Activated T-helper 1 cell treated with Interleukin-2 at 50 U/mL for 16 hours (primary cell): ENCODE measurements at regions not wholly inside any gene's neighbourhood (a gene's known extent, or its start where the extent isn't known, plus 50 kb on each side); places are given as distances from the start of the nearest gene placed in this dataset.
"Not testable (repeated sequence)": the region's sequence is repeated elsewhere in the genome, so short reads cannot be mapped to it uniquely, and the experiment has no call there.

Experiments
- DNase-seq: peaks from one replicate; pipeline ENCODE4 v3.0.0-alpha.2; 2020; ENCODE audit warnings: low read depth

DNA sequence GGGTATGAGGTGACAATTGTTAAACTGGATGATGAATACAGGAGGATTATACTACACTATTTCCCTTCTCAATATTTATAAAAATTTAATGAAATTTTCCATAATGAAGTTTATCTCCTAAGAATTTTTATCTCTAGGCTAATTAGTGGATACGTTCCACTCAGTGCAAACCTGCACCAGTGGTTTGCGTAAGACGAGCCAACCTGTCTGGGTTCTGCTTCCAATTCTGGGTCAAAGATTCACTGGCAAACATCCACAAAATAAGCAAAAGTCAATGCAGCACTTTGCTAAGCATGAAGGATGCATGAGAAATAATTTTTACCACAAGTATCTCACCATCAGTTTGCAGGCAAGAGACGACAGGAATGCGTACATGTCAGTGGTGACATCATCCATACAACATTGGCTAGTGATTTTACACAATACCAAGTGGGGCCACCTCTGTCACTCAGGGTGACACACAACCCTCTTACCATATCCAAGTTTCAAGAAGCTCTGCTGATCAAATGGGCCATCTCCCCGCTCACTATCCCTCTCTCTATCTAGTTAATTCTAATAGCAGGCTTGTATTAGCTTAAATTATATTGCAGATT, 51.7 kb downstream of the FAM50B start:
- DNase-seq: no peak

DNA sequence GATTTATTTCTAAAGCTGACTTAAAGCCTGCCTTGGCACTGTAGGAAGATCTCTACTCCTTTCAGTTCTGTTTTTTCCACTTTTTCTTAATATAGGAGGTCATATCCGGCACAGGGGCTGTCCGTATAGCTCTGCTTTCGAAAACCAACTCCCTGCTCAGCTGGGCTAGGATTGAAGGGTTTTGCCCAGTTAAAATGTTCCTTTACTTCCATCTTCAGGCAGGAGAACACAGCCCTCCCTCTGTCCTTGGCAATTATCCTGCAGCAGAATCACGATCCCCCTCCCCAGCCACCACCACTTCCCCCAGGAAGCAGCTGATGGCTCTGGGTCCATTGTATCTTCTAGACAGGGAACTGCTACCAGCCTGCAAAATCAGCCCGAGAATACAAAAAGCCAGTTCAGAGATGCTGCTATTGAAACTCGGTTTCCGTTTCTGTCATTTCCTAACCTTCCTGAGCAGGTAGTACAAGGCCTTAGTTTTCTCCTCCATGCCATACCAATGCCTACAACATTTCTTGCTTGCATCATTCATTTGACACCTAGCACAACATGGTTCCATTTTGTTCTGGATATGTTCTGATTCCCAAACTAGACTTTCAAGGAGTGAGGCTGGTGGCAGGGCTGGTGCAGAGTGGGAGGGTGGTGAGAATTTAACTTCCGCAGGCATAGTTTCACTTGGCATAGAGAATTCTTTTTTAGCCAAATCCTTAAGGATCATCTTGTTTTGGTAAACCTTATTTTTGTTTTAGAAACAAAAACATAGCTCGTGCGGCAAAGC, 53.9 kb downstream of the FAM50B start:
- DNase-seq: no peak

DNA sequence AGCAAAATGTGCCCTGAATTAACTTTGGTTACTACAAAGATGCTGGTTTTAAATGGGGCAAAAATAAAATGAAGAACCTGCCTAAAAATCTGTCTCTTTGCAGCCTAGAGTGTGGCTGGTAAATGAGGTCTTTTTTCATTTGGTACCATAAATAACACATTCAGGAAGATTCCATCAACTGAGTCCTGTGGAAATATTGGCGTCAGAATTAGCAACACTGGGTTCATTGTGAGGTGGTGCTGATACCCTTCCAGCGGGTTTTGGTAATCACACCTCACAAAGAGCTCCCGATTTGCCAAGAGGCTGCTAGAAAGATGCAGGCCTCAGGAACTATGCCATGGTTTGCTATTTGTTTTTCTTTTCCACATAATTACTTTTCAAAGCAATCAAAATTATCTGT, 55.3 kb downstream of the FAM50B start:
- no peak for DNase-seq

DNA sequence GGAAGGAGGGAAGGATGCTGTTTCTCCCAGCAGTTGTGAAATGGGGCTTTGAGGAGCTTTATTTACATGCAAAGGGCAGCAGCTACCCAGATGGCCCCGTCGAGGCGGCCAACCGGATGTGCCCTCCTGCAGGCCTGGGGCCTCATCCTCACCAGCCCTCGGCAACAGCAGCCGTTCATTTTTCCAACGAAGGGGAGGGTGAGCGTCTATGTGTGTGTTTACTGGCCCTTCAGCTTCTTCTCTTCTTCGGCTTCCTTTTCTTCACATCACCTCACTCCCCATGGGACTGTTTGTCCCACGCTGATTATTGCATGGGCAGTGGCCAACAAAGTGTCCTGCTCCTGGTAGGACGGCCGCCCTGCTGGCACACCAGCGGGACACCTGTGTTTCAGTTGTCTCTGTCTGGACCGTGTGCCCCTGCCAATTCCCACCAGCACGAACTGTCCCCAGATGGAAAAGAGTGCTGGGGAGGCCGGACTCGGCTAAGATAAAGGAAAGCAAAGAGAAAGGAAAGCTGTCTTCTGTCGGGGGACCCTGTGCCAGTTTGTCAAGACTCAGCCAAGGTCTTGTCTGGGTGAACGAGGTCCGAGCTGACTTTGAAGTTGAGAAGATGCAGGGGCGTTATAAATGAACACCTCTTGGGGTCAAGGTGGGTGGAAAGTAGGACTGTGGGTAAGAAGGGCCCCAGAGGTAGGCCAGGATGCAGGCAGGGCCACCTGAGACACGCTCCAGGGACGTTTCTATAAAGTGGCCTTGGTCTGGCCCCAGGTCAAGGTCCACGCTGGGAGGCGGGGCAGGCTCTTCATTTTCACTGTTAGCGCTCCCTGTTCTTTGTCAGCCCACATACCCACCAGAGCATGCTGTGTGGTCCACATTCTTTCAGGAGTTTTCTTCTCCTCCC, 57.0 kb downstream of the FAM50B start:
- DNase-seq: no peak

DNA sequence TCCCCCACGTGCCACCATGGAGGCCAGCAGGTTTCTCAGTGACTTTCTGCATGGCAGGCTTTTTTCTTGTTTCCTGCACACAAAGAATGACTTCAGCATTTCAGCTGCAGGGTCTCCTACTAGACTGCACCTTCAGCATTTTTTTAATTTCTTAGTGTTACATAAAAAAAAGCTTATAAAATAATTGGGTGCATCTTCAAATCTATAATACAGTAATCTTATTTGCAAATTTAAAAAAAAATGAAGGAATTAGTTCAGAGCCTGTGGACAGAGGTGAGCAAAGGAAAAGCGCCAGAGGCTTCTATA, 57.6 kb downstream of the FAM50B start:
- no peak for DNase-seq

- no peak for DNase-seq
Measured at GRCh38 chr6:3908223-3908622, 59.0 kb downstream of the FAM50B start.

DNA sequence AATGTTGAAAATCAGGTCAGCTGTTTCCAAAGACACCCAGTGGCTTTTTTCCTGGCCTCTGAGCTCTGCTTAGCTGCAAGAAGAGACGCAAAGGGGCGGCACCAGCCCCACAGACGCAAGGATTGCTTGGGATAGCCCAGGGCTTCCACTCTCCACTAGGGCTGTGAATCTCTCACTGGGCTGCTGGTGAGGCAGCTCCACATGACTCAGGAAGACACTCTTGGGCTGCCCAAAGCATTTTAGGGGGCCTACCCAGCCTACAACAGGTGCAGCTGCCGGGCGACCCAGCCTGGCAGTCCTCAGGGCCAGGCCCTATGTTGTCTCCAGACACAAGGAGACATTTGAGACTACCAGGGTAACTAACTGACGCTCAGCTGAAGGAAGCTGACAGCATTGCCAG, 59.8 kb downstream of the FAM50B start:
- no peak for DNase-seq

DNA sequence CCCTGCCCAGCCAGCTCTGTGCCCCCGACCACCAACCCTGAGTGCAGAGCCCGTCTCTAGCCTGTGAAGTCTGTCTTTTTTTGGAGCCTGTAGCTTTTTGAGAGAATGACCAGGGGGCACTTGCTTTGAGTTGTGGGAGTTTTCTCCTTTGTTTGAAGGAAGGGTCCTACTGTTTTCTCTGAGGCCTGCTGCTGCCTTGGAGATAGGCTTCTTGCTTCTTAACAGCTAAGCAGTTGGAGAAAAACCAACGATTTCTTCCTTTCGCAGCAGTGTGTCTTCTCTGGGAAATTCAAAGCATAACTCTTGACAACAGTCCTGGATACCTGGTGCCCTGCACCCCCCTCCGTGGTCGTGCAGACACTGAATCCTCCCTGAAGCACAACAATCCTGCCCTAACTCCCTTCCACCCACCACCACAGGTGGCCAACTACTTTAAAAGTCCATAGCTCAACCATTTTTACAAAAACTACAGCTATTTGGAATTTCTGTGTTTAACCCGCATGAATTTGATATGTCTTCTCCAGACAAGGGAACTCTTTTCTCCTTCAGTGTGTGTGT, 61.0 kb downstream of the FAM50B start:
- no peak for DNase-seq

DNA sequence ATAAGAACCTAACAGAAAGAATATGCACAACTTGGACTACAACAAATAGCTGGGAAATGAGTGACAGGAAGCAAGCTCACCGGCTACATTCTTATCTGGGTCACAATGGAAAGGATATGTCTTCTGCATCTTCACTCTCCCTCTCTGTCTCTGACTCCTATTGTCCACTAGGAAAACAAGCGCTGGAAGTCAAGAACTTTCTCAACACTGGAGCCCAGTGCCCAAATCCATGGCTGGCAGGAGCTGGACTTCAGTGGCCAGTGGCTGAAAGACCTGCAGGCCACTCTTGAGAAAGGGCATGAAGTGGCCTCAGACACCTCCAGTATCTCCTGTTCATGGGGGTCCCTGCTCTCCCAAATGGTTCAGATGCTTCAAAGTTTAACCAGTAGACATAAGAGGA, 62.0 kb downstream of the FAM50B start:
- DNase-seq: no peak

DNA sequence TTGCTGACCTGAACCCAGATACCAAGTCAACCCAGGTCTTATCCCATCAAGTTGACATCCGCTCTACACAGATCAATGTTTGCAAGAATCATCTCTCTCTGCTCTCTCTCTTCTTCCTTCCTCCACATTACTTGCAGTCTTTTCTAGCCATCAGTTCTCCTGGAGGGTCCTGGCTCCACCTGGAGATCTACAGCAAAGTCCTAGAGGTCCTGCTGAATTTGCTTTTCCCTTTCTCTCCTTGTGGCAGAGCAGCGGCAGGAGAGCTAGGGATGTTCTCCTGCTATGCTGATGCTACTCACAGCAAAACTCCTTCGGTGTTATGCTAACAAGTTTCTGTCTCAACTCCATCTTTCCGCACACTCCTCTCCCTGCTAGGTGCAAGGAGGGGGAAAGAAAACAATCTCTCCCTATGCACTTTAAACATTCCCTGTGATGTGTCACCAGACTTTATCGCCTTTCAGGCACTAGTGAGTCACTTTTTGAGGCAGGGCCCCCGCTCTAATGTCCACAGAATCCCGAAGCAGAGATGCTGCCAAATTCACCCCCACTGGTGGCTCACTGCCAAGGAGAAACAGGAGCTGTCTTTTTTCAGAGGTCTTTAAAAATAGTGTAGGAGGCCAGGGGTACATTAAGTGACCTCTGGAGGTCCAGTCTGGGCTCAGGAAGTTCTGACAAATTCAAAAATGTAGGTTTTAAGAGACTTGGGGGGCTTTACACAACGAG, 62.6 kb downstream of the FAM50B start:
- no peak for DNase-seq

- DNase-seq: no peak
Measured at GRCh38 chr6:3912361-3913076, 63.3 kb downstream of the FAM50B start.

DNA sequence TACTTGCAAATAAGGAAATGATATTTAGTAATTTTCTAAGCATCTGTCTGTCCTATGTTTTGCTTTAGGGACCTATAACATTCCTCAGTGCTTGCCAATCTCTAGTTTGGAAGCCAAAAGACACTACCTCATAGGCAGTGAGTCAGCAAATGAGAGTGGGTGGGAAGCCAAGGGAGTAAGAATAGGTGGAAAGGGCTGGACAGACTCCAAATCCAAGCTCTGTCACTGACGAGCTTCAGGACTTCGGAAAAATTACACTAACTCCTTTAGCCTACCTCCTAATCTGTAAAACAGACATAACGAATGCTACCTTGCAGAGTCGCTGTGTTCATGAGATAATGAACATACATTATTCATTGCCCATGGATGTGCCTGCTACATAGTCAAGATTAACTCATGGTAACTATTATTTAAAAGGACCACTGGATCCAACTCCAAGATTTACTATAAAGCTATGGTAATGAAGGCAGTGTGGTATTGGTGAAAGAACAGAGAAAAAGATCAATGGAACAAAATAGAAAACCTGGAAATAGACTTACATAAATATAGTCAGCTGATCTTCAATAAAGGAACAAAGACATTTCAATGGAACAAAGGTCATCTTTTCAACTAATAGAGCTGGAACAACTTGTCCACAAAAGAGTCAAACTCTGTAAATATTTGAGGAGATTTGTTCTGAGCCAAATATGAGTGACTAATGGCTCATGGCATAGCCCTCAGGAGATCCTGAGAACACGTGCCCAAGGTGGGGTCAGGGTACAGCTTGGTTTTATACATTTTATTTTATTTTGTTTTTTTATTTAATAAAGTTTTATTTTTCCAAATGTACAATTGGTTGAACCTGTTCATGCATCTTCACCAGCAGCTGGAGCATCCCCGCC, 64.1 kb downstream of the FAM50B start:
- DNase-seq: no peak

DNA sequence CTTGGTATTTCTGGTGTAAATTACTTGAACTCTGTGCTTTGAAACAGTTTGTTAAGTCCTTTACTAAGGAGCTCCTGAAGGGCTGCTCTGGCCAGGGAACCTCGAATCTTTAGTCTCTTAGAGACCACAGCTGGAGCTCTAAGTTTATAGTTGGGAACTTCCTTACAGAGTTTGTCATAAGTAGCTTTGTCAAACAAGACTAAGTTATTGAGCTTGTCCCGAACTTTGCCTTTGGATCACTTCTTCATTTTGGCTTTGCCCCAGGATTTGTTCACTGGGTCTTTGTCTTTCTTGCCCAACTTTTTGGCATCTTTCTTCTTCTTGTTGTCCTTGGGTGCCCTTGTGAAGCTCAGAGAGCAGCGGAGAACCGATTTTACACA, 64.8 kb downstream of the FAM50B start:
- no peak for DNase-seq

DNA sequence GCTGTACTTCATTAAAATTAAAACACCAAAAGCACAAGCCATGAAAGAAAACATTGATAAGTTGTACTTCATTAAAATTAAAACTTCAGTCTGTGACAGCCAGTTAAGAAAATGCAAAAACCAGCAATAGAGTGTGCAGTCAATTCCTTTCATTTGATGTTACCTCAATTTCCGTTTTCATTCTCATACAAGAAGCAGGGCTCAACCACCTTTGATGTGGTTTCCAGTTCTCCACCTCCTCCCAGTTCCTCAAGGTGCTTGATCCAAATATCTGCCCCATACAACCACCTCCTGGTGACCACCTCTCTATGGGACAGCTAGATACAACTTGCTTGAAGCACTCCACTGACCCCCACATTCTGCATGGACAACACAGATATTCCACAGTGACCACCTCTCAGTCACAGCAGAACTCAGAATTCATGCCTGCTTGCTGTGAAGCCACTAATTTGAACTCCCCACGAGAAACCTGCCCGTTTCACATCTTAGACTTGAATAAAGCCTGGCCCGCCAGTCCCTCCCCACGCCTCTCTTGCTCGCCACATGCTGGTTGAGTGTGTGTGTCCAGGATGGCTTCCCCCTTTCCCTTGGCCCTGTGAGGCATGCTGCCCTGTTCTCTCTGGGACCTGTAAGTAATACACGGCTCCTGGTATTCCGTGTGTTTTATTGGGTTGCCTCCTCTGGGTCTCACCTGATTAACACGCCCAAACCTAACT, 66.1 kb downstream of the FAM50B start:
- no peak for DNase-seq

GRCh38 chr6:3916211-3916610, 67.0 kb downstream of the FAM50B start:
- no peak for DNase-seq

GRCh38 chr6:3916749-3917148, 67.6 kb downstream of the FAM50B start:
- DNase-seq: not testable (repeated sequence)

- DNase-seq: no peak
Measured at GRCh38 chr6:3918469-3918868, 69.3 kb downstream of the FAM50B start.

DNA sequence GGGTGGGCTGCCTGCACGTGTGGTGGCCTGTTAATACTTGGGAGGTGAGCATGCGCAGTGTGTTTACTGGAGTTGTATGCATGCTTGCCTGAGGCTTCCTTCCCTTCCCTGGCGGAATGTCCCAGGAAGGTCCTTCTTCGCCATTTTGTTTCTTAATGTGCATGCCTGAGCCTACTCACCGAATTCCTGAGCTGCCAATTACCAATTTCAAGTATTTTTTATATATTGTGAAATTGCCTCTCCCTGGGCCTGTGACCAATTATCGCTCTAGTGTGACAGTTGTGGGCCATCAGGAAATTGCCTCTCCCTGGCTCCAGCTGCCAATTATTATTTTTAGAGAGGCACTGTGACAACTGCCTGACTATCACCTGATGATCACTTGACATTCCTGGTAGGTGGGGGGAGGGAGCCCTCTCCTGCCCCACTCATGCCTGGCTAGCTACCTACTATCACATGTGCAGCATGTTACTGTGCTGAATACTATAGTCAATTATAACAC, 70.0 kb downstream of the FAM50B start:
- no peak for DNase-seq

- no peak for DNase-seq
Measured at GRCh38 chr6:3919849-3920248, 70.7 kb downstream of the FAM50B start.

DNA sequence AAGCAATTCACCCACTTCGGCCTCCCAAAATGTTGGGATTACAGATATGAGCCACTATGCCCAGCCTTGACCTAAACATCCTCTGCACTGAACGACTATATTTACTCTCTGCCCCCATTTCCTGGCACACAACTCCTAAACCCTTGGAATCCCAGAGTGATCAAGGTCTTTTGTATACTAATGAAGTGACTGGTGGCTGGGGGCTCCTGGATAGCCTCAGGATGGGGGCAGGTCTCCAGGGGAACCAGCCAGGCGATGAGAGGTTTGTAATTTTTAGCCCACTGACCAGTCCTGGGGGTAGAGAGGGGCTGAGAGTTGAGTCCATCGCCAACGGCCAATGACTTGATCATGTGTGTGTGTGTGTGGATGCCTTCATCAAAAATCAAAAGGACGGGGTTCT, 71.1 kb downstream of the FAM50B start:
- no peak for DNase-seq
